Astrocyte of the spinal cord (primary cell): ENCODE measurements at regions not wholly inside any gene's neighbourhood (a gene's known extent, or its start where the extent isn't known, plus 50 kb on each side); places are given as distances from the start of the nearest gene placed in this dataset.

Experiments
- DNase-seq: peaks from one replicate; pipeline ENCODE4 v3.0.0; 2011; ENCODE audit warnings: low read depth, low spot score
- H3K4me3 ChIP-seq: 2 replicates; pipeline ENCODE4 v1.5.1; 2011; ENCODE audit warnings: low read depth, mild to moderate bottlenecking, low read length, moderate library complexity
- in situ Hi-C: cut with HindIII; loops from 2 replicates; pipeline ENCODE4 v1.10.0; 2017; ENCODE audit warnings: low sequenced_read_pairs
- TF ChIP-seq, protein P1 (sequence below): IDR thresholded peaks from 2 replicates; pipeline ENCODE4 v1.5.1; 2012; ENCODE audit warnings: low read depth, mild to moderate bottlenecking, low read length, inconsistent platforms

DNA sequence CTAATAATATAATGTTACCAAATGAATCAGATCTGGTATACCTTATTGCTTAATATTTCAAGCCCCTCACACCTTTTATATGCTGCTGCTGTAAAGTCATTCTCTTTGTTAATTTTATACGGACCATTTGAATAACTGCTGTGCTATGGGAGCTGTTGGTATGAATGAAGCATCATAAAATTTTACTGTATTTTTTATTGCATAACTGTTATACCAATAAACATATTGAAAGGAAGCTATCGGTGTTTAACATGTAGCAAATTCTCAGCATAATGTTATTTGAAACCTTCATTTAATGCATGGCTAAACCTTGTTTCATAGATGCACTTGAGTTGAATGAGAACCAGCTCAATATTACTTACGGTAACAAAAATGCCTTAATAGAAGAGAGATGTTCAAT lies 1040.3 kb downstream of the SOCS6 start:
- TF ChIP-seq, protein P1, sequence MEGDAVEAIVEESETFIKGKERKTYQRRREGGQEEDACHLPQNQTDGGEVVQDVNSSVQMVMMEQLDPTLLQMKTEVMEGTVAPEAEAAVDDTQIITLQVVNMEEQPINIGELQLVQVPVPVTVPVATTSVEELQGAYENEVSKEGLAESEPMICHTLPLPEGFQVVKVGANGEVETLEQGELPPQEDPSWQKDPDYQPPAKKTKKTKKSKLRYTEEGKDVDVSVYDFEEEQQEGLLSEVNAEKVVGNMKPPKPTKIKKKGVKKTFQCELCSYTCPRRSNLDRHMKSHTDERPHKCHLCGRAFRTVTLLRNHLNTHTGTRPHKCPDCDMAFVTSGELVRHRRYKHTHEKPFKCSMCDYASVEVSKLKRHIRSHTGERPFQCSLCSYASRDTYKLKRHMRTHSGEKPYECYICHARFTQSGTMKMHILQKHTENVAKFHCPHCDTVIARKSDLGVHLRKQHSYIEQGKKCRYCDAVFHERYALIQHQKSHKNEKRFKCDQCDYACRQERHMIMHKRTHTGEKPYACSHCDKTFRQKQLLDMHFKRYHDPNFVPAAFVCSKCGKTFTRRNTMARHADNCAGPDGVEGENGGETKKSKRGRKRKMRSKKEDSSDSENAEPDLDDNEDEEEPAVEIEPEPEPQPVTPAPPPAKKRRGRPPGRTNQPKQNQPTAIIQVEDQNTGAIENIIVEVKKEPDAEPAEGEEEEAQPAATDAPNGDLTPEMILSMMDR = no peak
- no peak for DNase-seq
- in situ Hi-C loops = no loop called here
- no peak overlapping the region for H3K4me3 ChIP-seq

DNA sequence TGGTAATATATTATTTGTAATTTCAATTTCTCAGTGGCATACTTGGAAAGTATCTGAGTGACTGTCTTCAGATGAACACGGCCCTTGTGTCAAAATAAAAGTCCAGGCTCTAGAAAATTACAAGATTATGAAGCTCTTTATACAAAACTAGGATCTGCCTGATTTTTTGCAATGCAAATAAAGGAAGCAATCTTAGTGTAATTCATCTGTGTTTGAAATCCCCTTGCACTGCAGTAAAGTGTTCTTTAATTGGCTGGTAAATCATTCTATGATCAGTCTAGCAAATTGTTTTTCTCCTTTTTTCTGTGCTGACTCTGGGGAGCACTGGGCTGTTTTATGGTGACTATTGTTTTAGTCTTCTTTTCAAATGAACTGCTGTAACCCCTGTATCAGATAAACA lies 1039.0 kb downstream of the SOCS6 start:
- TF ChIP-seq, protein P1 = no peak
- H3K4me3 ChIP-seq = no peak overlapping the region
- DNase-seq = no peak
- in situ Hi-C loops = no loop called here

DNA sequence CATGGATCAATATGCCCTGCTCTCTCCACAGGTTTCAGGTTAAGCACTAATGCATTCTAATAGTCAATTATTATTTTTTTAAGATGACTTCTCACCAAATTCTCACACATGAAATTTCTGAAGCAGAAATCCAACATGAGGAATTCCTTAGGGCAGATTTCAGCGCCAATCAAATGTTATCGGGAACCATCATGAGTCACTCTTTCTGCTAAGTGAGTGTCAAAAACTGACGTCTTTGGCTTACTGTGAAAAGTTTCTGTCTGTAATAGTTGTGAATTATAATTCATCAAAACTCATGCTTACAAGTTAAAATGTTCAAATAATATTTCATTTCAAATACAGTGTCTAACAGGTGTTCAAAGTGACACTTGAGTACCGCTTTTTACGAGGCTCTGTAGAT lies 1038.6 kb downstream of the SOCS6 start:
- H3K4me3 ChIP-seq = no peak overlapping the region
- in situ Hi-C loops = no loop called here
- TF ChIP-seq, protein P1 = no peak
- DNase-seq = no peak

DNA sequence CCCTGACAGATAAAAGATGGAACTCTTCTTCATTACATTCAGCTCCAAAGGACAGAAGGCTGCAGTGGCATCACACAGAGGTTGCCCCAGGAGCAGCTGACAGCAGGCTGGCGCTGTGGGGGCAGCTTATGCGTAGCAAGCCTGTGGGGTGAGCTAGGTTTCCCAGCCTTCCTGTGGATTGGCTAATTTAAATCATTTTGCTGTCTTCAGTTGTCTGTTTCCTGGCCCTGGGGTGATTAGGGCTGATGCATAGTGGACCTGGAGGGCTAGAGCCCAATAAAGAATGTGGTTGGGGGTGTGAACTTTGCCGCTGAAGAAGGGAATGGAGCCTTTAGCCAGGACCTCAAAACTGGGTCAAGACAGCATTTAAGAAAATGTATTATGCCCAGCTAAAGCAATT lies 1038.0 kb downstream of the SOCS6 start:
- TF ChIP-seq, protein P1 = no peak
- no peak for DNase-seq
- H3K4me3 ChIP-seq = no peak overlapping the region
- in situ Hi-C loops = no loop called here

DNA sequence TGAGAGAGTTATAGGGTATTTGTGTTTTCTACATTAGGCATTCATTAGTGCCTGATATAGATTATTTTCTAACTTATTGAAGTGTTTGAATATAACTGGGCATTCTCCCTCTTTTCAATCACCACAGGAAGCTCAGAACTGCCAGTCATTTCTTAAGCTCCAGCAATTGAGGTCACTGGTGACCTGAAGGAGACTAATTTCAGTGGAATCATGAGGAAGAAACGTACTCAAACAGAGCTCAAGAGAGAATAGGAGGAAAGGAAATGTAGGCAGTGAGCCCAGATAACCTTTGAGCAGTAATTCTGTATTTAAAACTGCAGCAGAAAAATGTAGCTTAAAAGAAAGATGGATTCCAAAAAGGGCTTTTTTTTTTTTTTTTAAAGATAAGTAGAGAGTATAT lies 1035.5 kb downstream of the SOCS6 start:
- no peak for DNase-seq
- TF ChIP-seq, protein P1 = no peak
- H3K4me3 ChIP-seq = no peak overlapping the region
- in situ Hi-C loops = no loop called here

DNA sequence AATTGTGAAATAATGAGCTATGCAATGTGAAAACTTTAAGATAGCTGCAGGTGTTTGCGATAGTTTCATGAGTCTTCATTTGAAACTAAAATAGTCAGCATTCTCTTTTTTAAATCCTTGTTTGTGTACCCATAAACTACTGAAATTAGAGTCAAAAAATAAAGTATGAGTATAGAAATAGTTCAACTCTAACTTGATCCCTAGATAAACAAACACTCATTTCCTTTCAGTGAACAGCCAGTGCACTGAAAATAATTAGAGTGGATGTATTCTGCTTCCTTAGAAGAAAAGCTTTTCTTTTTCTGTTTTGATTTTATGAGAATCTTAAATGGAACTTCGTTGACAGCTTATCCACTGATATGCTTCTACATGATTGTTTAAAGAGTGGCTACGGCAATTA lies 1033.4 kb downstream of the SOCS6 start:
- in situ Hi-C loops = no loop called here
- no peak overlapping the region for H3K4me3 ChIP-seq
- TF ChIP-seq, protein P1 = no peak
- DNase-seq = no peak

DNA sequence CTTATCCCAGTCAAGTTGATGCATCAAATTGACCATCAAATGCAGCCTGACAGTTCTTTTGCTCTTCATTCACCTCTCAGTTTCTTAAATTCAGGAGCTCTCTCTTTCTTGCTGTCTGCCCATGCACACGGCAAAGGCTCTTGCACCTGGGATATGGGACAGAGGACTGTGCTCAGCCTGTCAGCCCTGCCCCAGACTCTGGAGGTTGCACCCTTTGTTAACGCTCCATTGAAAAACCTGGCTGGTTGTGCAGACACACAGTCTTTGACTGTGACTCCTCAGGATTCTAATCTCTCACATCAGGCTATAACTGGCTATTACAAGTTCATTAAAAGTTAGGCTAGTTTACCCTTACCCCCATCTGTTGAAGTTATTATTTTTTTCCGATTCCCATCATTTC lies 1032.5 kb downstream of the SOCS6 start:
- no peak for DNase-seq
- no peak overlapping the region for H3K4me3 ChIP-seq
- in situ Hi-C loops = no loop called here
- TF ChIP-seq, protein P1 = no peak
